ENCODE measurements at regions not wholly inside any gene's neighbourhood (a gene's known extent, or its start where the extent isn't known, plus 50 kb on each side); places are given as distances from the start of the nearest gene placed in this dataset.

DNA sequence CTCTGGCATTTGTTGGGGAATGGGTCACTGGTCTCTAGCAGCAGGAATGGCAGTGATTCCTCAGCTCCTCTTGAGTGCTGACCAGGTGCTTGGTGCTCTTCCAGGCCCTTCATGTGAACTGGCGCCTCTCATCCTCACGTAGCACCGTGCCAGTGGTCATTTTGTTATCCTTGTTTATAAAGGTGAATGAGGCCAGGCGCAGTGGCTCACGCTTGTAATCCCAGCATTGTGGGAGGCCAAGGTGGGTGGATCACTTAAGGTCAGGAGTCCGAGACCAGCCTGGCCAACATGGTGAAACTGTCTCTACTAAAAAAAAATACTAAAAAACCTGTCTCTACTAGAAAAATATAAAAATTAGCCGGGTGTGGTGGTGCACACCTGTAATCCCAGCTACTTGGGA, 301.3 kb downstream of the QKI start (continued):
- TF ChIP-seq CHD2 (IDR thresholded peaks at IDR 0.05; ENCODE audit: low read depth, low read length) (no peak), FUS (optimal IDR thresholded peaks at IDR 0.05; ENCODE audit: low read depth, low read length) (no peak), U2AF1 (optimal IDR thresholded peaks at IDR 0.05; ENCODE audit: low read depth, low read length) (no peak), MTA2 (IDR thresholded peaks at IDR 0.05; ENCODE audit: low read depth) (no peak)
- TF ChIP-seq, protein P1, sequence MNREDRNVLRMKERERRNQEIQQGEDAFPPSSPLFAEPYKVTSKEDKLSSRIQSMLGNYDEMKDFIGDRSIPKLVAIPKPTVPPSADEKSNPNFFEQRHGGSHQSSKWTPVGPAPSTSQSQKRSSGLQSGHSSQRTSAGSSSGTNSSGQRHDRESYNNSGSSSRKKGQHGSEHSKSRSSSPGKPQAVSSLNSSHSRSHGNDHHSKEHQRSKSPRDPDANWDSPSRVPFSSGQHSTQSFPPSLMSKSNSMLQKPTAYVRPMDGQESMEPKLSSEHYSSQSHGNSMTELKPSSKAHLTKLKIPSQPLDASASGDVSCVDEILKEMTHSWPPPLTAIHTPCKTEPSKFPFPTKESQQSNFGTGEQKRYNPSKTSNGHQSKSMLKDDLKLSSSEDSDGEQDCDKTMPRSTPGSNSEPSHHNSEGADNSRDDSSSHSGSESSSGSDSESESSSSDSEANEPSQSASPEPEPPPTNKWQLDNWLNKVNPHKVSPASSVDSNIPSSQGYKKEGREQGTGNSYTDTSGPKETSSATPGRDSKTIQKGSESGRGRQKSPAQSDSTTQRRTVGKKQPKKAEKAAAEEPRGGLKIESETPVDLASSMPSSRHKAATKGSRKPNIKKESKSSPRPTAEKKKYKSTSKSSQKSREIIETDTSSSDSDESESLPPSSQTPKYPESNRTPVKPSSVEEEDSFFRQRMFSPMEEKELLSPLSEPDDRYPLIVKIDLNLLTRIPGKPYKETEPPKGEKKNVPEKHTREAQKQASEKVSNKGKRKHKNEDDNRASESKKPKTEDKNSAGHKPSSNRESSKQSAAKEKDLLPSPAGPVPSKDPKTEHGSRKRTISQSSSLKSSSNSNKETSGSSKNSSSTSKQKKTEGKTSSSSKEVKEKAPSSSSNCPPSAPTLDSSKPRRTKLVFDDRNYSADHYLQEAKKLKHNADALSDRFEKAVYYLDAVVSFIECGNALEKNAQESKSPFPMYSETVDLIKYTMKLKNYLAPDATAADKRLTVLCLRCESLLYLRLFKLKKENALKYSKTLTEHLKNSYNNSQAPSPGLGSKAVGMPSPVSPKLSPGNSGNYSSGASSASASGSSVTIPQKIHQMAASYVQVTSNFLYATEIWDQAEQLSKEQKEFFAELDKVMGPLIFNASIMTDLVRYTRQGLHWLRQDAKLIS (CRISPR knock-in tag; IDR thresholded peaks at IDR 0.05): no peak

DNA sequence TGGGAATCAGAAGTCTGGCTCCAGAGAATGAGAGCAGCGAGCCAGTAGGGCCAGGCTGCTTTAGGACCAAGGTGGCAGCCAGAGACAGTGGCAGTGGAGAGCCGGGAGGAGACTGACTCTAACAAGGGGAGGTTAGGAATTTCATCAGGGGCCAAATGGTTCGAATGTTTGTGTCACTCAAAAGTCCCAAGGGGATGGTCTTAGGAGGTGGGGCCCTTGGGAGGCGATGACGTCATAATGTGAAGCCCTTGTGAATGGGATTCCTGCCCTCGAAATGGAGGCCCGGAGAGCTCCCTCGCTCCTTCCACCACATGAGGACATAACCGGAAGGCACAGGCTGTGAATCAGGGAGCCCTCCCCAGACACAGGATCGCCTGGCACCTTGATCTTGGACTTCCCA, 299.7 kb downstream of the QKI start:
- in situ Hi-C loops (cut with MboI): no loop called here
- Histone ChIP-seq H3K9ac (ENCODE audit: insufficient read depth in 1 of 2, low read depth in 2 of 2, low read length in 2 of 2) (no peak overlapping the region), H3K27me3 (ENCODE audit: control insufficient read depth in 2 of 2, insufficient read depth in 2 of 2, low read length in 2 of 2) (peaks cover 9 to 38% of the 10 kb centered on the region in 2 experiments; a peak in 4 of 5 replicates), H3K4me1 (replicated peaks in 1 of 2; ENCODE audit: control insufficient read depth in 2 of 2, insufficient read depth in 2 of 2, low read length in 2 of 2) (peaks cover 8% of the 10 kb centered on the region in 2 experiments; a peak in 4 of 5 replicates), H2AFZ (ENCODE audit: low read depth, low read length) (no peak overlapping the region), H3K79me2 (ENCODE audit: control insufficient read depth, insufficient read depth, low read length) (no peaks in the 10 kb centered on the region), H4K20me1 (replicated peaks; ENCODE audit: control insufficient read depth, insufficient read depth, low read length) (no peaks in the 10 kb centered on the region), H3K9me1 (ENCODE audit: control insufficient read depth, insufficient read depth, low read length) (no peaks in the 10 kb centered on the region), H3K27ac (ENCODE audit: extremely low read depth, low read depth, low read length) (no peak overlapping the region), H3K4me2 (ENCODE audit: insufficient read depth, low read length) (no peak overlapping the region), H3K4me3 (no peak overlapping the region), H3K9me3 (replicated peaks; ENCODE audit: control insufficient read depth, insufficient read depth, low read depth, low read length) (no peaks in the 10 kb centered on the region), H3K36me3 (ENCODE audit: control insufficient read depth, insufficient read depth, low read length) (no peaks in the 10 kb centered on the region)
- WGBS (ENCODE audit: insufficient coverage, low coverage, missing lambda C conversion rate): 21% methylated on average over 9 of the region's 10 CpGs
- POLR2A ChIA-PET: interaction anchor here (0.6 kb wide), 1 partner anchor 16 kb away, joined by 6 read pairs; no protein-coding TSS in a partner anchor
- intact Hi-C loops (cut with micrococcal nuclease): loop anchor here (5.0 kb wide), 2 partner anchors 148 to 297 kb away; no protein-coding TSS in a partner anchor
- DNase-seq (ENCODE audit: extremely low read depth in 1 of 4, low spot score in 3 of 4) (no peak), FAIRE-seq (no peak), ATAC-seq (no peak)
- no TSS peak for BruUV-seq (replicated peaks)
- CTCF ChIA-PET (ENCODE audit: low intra/inter-chr PET ratio): no interaction called here
- TF ChIP-seq NBN (IDR thresholded peaks at IDR 0.05; ENCODE audit: low read depth): no peak
- no peak for TF ChIP-seq ZC3H4 (CRISPR knock-in tag; IDR thresholded peaks at IDR 0.05; ENCODE audit: borderline replicate concordance)
- TF ChIP-seq POLR2B (IDR thresholded peaks at IDR 0.05; ENCODE audit: low read depth, partially characterized antibody): no peak
- no peak for TF ChIP-seq ATF1 (CRISPR knock-in tag; IDR thresholded peaks at IDR 0.05)
- TF ChIP-seq ATF1 (tag; IDR thresholded peaks at IDR 0.05): peak; percentile 46
- TF ChIP-seq, protein P2, sequence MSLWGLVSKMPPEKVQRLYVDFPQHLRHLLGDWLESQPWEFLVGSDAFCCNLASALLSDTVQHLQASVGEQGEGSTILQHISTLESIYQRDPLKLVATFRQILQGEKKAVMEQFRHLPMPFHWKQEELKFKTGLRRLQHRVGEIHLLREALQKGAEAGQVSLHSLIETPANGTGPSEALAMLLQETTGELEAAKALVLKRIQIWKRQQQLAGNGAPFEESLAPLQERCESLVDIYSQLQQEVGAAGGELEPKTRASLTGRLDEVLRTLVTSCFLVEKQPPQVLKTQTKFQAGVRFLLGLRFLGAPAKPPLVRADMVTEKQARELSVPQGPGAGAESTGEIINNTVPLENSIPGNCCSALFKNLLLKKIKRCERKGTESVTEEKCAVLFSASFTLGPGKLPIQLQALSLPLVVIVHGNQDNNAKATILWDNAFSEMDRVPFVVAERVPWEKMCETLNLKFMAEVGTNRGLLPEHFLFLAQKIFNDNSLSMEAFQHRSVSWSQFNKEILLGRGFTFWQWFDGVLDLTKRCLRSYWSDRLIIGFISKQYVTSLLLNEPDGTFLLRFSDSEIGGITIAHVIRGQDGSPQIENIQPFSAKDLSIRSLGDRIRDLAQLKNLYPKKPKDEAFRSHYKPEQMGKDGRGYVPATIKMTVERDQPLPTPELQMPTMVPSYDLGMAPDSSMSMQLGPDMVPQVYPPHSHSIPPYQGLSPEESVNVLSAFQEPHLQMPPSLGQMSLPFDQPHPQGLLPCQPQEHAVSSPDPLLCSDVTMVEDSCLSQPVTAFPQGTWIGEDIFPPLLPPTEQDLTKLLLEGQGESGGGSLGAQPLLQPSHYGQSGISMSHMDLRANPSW (CRISPR knock-in tag; IDR thresholded peaks at IDR 0.05): no peak
- TF ChIP-seq FOXA1 (IDR thresholded peaks at IDR 0.05; ENCODE audit: borderline replicate concordance): no peak
- TF ChIP-seq, protein P3, sequence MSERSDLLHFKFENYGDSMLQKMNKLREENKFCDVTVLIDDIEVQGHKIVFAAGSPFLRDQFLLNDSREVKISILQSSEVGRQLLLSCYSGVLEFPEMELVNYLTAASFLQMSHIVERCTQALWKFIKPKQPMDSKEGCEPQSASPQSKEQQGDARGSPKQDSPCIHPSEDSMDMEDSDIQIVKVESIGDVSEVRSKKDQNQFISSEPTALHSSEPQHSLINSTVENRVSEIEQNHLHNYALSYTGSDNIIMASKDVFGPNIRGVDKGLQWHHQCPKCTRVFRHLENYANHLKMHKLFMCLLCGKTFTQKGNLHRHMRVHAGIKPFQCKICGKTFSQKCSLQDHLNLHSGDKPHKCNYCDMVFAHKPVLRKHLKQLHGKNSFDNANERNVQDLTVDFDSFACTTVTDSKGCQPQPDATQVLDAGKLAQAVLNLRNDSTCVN (CRISPR knock-in tag; IDR thresholded peaks at IDR 0.05): no peak
- TF ChIP-seq TBP (optimal IDR thresholded peaks at IDR 0.05; ENCODE audit: low read depth, low read length): no peak
- TF ChIP-seq BDP1 (IDR thresholded peaks at IDR 0.05; ENCODE audit: insufficient read depth, insufficient read length): no peak

All from K562 (cell line).